IPS-20b (cell line): ENCODE measurements at regions not wholly inside any gene's neighbourhood (a gene's known extent, or its start where the extent isn't known, plus 50 kb on each side); places are given as distances from the start of the nearest gene placed in this dataset.

Experiments
- H3K27ac ChIP-seq: one replicate; pipeline ENCODE4 v1.5.1; 2013; ENCODE audit warnings: low read length
- H3K27me3 ChIP-seq: 2 replicates; pipeline ENCODE4 v1.6.1; 2013; ENCODE audit warnings: mild to moderate bottlenecking, low read length, inconsistent platforms; ENCODE audit not compliant: insufficient read depth
- H3K36me3 ChIP-seq: 2 replicates; pipeline ENCODE4 v1.6.1; 2013; ENCODE audit warnings: low read depth, mild to moderate bottlenecking, inconsistent platforms, low read length, moderate library complexity; ENCODE audit not compliant: insufficient read depth
- H3K4me1 ChIP-seq: 2 replicates; pipeline ENCODE4 v1.6.1; 2013; ENCODE audit warnings: mild to moderate bottlenecking, control low read depth, inconsistent platforms, low read length, moderate library complexity; ENCODE audit not compliant: insufficient read depth
- H3K4me3 ChIP-seq: 2 replicates; pipeline ENCODE4 v1.5.1; 2013; ENCODE audit warnings: mild to moderate bottlenecking, low read length, inconsistent platforms
- H3K9ac ChIP-seq: 2 replicates; pipeline ENCODE4 v1.6.1; 2013; ENCODE audit warnings: low read depth, mild to moderate bottlenecking, inconsistent platforms, low read length, moderate library complexity
- H3K9me3 ChIP-seq: 2 replicates; pipeline ENCODE4 v1.6.1; 2013; ENCODE audit warnings: mild to moderate bottlenecking, low read depth, low read length, inconsistent platforms; ENCODE audit not compliant: insufficient read depth

GRCh38 chr7:130959743-130960207, 225.8 kb upstream of the KLF14 start:
- Histone ChIP-seq H3K9ac (no peak overlapping the region), H3K27me3 (no peaks in the 10 kb centered on the region), H3K9me3 (peaks cover 6% of the 10 kb centered on the region), H3K36me3 (no peaks in the 10 kb centered on the region), H3K4me3 (no peak overlapping the region), H3K4me1 (peaks cover 5% of the 10 kb centered on the region; the same call in 1 of the 2 replicates), H3K27ac (no peak overlapping the region)

DNA sequence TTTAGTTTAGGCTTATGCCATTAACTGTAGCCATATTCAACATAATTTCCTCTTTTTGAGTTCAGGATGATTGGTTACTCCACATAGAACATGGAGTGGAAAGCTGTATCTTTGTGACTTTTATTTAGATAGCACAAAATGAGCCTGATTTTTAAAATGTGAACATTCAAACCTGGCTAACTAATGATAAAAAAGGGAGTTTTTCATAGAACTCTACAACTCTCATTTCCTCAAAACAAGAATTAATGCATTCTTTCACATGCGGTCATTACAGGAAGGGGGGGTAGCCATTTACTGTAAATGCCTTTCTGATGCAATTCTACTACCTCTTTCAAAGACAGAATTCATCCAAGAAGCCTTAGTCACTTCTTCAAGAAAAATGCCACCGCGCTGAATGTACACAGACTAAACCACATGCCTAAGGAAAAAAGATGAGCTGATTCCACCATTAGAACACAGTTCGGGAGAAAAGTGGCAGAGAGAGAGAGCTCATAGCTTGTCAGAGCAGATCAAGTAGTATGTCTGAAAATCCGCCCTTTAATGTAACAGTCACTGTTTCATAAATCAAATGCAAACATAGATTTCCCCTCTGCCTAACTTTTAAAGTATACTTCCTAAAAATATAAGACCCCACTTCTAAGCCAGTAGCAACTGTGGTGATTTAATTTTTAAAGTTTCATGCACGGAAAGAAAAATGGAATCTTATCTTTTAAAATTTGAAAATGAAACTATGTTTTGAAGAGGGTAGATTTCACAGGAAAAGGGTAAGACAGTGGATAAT, 226.4 kb upstream of the KLF14 start:
- Histone ChIP-seq H3K9me3 (peaks cover 6% of the 10 kb centered on the region), H3K27ac (no peak overlapping the region), H3K4me3 (no peak overlapping the region), H3K4me1 (peaks cover 5% of the 10 kb centered on the region; the same call in 1 of the 2 replicates), H3K36me3 (no peaks in the 10 kb centered on the region), H3K9ac (no peak overlapping the region), H3K27me3 (no peaks in the 10 kb centered on the region)

DNA sequence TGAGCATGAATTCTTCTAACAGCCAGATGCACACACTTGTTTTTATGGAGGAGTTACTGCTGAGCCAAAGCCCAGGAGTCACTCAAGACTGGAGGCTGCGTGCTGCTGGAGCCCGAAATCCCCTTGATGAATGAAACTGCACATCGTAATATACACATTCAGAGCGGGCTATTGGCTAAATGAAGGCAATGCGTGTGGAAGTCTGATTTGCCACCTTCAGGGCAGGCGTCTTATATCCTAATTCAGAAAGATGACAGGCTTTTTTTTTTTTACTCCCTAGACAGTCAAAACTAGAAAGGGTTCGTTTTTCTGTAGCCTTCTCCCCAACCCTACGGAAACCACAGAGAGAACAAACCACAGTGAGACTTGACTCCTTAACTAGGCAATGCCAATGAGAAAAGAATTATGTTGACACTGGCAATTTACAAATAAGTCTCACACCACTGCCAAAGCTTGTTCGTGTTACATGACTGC, 227.2 kb upstream of the KLF14 start:
- no peak overlapping the region for H3K27ac ChIP-seq
- H3K9me3 ChIP-seq = peaks cover 6% of the 10 kb centered on the region
- no peaks in the 10 kb centered on the region for H3K27me3 ChIP-seq
- no peak overlapping the region for H3K4me3 ChIP-seq
- peaks cover 5% of the 10 kb centered on the region; the same call in 1 of the 2 replicates for H3K4me1 ChIP-seq
- H3K9ac ChIP-seq = no peak overlapping the region
- no peaks in the 10 kb centered on the region for H3K36me3 ChIP-seq

- H3K36me3 ChIP-seq = no peaks in the 10 kb centered on the region
- peaks cover 5% of the 10 kb centered on the region; the same call in 1 of the 2 replicates for H3K4me1 ChIP-seq
- no peak overlapping the region for H3K9ac ChIP-seq
- H3K27ac ChIP-seq = no peak overlapping the region
- H3K4me3 ChIP-seq = no peak overlapping the region
- no peaks in the 10 kb centered on the region for H3K27me3 ChIP-seq
- peaks cover 6% of the 10 kb centered on the region for H3K9me3 ChIP-seq
Measured at GRCh38 chr7:130962109-130962508, 228.1 kb upstream of the KLF14 start.

DNA sequence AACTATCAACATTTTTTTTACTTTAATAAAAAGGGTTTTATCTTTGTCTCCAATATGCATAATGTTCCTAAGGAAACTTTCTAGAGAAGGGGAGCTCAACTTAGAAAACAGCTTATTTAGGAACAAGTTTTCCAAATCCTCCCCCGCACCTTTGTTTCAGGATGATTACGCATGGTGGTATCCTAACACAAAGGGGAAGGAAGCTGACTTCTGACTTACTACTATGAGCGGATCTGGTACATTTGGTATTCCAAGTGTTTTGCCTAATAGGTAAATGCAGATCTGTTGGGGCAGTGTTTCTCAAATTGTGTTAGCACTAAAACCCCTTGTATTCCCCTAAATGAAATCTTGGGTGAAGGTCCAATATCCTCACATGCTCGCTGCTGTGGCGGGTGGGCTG, 229.3 kb upstream of the KLF14 start:
- Histone ChIP-seq H3K9ac (no peak overlapping the region), H3K4me1 (peaks cover 5% of the 10 kb centered on the region; the same call in 1 of the 2 replicates), H3K27me3 (no peaks in the 10 kb centered on the region), H3K9me3 (peaks cover 6% of the 10 kb centered on the region), H3K36me3 (no peaks in the 10 kb centered on the region), H3K27ac (no peak overlapping the region), H3K4me3 (no peak overlapping the region)

- Histone ChIP-seq H3K9me3 (peaks cover 3% of the 10 kb centered on the region), H3K27ac (no peak overlapping the region), H3K4me1 (peaks cover 5% of the 10 kb centered on the region; the same call in 1 of the 2 replicates), H3K36me3 (no peaks in the 10 kb centered on the region), H3K27me3 (no peaks in the 10 kb centered on the region), H3K9ac (no peak overlapping the region), H3K4me3 (no peak overlapping the region)
Measured at GRCh38 chr7:130965515-130965914, 231.5 kb upstream of the KLF14 start.

GRCh38 chr7:130966246-130967009, 232.4 kb upstream of the KLF14 start:
- Histone ChIP-seq H3K36me3 (no peaks in the 10 kb centered on the region), H3K27me3 (no peaks in the 10 kb centered on the region), H3K4me3 (no peak overlapping the region), H3K4me1 (peaks cover 5% of the 10 kb centered on the region; the same call in 1 of the 2 replicates), H3K9me3 (no peaks in the 10 kb centered on the region), H3K9ac (no peak overlapping the region), H3K27ac (no peak overlapping the region)

DNA sequence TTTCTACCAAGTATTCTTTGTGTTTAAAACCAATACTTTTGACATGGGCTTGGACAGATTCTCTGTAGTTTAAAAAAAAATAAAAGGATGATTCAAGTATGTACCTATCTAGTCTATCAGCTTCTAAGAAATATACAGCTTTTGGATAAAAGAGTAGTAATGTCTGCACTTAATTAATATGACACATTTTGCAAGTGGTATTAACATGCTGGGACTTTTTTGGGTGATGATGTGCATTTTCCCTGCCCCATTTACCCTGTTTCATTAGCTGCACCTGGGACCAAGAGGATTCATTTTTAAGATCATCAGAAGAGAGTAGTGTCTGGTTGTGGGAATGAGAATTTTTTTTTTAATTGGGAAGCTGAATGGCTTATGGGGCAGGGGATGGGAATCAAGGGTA, 236.2 kb upstream of the KLF14 start:
- H3K36me3 ChIP-seq = no peaks in the 10 kb centered on the region
- no peaks in the 10 kb centered on the region for H3K4me1 ChIP-seq
- no peak overlapping the region for H3K27ac ChIP-seq
- H3K27me3 ChIP-seq = no peaks in the 10 kb centered on the region
- no peak overlapping the region for H3K9ac ChIP-seq
- H3K9me3 ChIP-seq = no peaks in the 10 kb centered on the region
- no peak overlapping the region for H3K4me3 ChIP-seq

DNA sequence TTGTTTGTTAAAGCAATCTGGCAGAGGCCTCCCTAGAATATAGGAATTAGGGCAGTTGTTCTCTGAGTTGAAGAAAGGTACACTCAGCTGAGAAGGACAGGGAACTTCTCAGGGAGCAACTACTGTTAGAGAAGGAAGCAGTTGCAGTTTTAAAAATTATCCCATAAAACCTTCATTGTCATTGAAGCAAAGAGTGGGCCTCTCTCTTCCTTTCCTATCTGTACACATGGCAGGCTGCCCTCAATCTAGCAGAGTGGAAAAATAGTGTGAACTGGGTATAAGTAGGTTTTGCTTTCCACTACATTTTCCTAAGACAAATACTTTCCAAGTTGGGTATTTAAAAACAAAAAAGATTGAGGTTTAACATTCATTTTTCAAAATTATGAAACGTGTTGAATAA, 236.7 kb upstream of the KLF14 start:
- Histone ChIP-seq H3K36me3 (peaks cover 5% of the 10 kb centered on the region), H3K9me3 (no peaks in the 10 kb centered on the region), H3K4me1 (no peaks in the 10 kb centered on the region), H3K9ac (no peak overlapping the region), H3K27ac (no peak overlapping the region), H3K4me3 (no peak overlapping the region), H3K27me3 (no peaks in the 10 kb centered on the region)

DNA sequence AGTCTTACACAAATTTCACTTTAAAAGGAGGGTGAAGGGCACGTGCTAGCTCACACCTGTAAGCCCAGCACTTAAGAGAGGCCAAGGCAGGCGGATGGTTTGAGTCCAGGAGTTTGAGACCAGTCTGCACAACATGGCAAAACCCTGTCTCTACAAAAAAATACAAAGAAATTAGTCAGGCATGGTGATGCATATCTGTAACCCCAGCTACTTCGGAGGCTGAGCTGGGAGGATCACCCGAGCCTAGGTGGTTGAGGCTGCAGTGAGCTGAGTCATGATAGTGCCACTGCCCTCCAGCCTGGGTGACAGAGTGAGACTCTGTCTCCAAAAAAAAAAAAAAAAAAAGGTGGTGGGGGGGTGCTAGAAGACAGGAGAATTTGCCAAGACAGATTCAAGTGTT, 237.3 kb upstream of the KLF14 start:
- no peak overlapping the region for H3K4me3 ChIP-seq
- H3K27ac ChIP-seq = no peak overlapping the region
- H3K4me1 ChIP-seq = no peaks in the 10 kb centered on the region
- H3K27me3 ChIP-seq = no peaks in the 10 kb centered on the region
- H3K9ac ChIP-seq = no peak overlapping the region
- peaks cover 5% of the 10 kb centered on the region for H3K36me3 ChIP-seq
- no peaks in the 10 kb centered on the region for H3K9me3 ChIP-seq

DNA sequence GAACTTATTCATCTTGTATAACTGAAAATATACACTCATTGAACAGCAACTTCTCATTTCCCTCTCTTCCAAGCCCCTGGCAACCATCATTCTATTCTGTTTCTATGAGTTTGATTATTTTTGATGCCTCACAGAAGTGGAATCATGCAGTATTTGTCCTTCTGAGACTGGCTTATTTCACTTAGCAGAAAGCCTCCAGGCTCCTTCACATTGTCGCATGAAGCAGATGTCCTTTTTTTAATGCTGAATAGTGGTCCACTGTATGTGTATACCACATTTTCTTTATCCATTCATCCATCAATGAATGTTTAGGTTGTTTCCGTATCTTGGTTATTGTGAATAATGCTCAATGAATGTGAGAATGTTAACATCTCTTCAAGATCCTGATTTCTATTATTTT, 238.2 kb upstream of the KLF14 start:
- Histone ChIP-seq H3K27ac (no peak overlapping the region), H3K27me3 (no peaks in the 10 kb centered on the region), H3K4me3 (no peak overlapping the region), H3K36me3 (peaks cover 5% of the 10 kb centered on the region), H3K4me1 (no peaks in the 10 kb centered on the region), H3K9me3 (no peaks in the 10 kb centered on the region), H3K9ac (no peak overlapping the region)

GRCh38 chr7:130973637-130974036, 239.6 kb upstream of the KLF14 start:
- Histone ChIP-seq H3K4me1 (no peaks in the 10 kb centered on the region), H3K27me3 (no peaks in the 10 kb centered on the region), H3K4me3 (no peak overlapping the region), H3K9ac (no peak overlapping the region), H3K36me3 (peaks cover 5% of the 10 kb centered on the region), H3K9me3 (no peaks in the 10 kb centered on the region), H3K27ac (no peak overlapping the region)
